IMR-90 (cell line): ENCODE measurements at regions not wholly inside any gene's neighbourhood (a gene's known extent, or its start where the extent isn't known, plus 50 kb on each side); places are given as distances from the start of the nearest gene placed in this dataset.

Experiments
- BHLHE40 ChIP-seq: fragments of 150-350 bp; IDR thresholded peaks from 2 replicates; pipeline ENCODE4 v1.6.1; 2016; ENCODE audit warnings: mild to moderate bottlenecking, low read depth, low read length
- CHD1 ChIP-seq: IDR thresholded peaks from 2 replicates; pipeline ENCODE4 v1.6.1; 2012; ENCODE audit warnings: low read depth, low read length, improper control_type of control experiment
- CTCF ChIP-seq: conservative IDR thresholded peaks from 2 replicates; pipeline ENCODE4 v1.5.1; 2012; ENCODE audit warnings: mild to moderate bottlenecking, low read depth, low read length, improper control_type of control experiment
- FOS ChIP-seq: fragments of 150-350 bp; IDR thresholded peaks from 2 replicates; pipeline ENCODE4 v1.6.1; 2016; ENCODE audit warnings: low read depth, low read length
- MAFK ChIP-seq: IDR thresholded peaks from 2 replicates; pipeline ENCODE4 v1.6.1; 2012; ENCODE audit warnings: low read depth, low read length, improper control_type of control experiment
- MAZ ChIP-seq: IDR thresholded peaks from 2 replicates; pipeline ENCODE4 v1.6.1; 2012; ENCODE audit warnings: low read depth, mild to moderate bottlenecking, low read length, improper control_type of control experiment, moderate library complexity, borderline replicate concordance
- MXI1 ChIP-seq: IDR thresholded peaks from 2 replicates; pipeline ENCODE4 v1.6.1; 2012; ENCODE audit warnings: low read depth, mild to moderate bottlenecking, low read length, moderate library complexity, borderline replicate concordance
- POLR2A ChIP-seq: IDR thresholded peaks from 2 replicates; pipeline ENCODE4 v1.6.1; 2012; ENCODE audit warnings: mild to moderate bottlenecking, low read depth, low read length
- RAD21 ChIP-seq: IDR thresholded peaks from 2 replicates; pipeline ENCODE4 v1.6.1; 2012; ENCODE audit warnings: low read length, improper control_type of control experiment
- RFX5 ChIP-seq: IDR thresholded peaks from 2 replicates; pipeline ENCODE4 v1.8.0; 2012; ENCODE audit warnings: low read depth, mild to moderate bottlenecking, low read length, moderate library complexity
- SMC3 ChIP-seq: fragments of 150-350 bp; IDR thresholded peaks from 2 replicates; pipeline ENCODE4 v1.6.1; 2016; ENCODE audit warnings: low read depth, mild to moderate bottlenecking, antibody characterized with exemption, low read length, moderate library complexity
- USF2 ChIP-seq: fragments of 150-350 bp; IDR thresholded peaks from 2 replicates; pipeline ENCODE4 v1.6.1; 2017; ENCODE audit warnings: mild to moderate bottlenecking, antibody characterized with exemption, low read length, low read depth

GRCh38 chr2:6370753-6371551 is 494.8 kb downstream of the CMPK2 start:
- TF ChIP-seq RAD21 = no peak
- no peak for TF ChIP-seq CHD1
- no peak for TF ChIP-seq CTCF
- TF ChIP-seq FOS = no peak
- TF ChIP-seq POLR2A = no peak
- TF ChIP-seq SMC3 = no peak
- no peak for TF ChIP-seq BHLHE40
- TF ChIP-seq MAZ = no peak
- TF ChIP-seq RFX5 = no peak
- no peak for TF ChIP-seq USF2
- TF ChIP-seq MXI1 = no peak
- TF ChIP-seq MAFK = no peak
